Endothelial cell (in vitro differentiated cells): ENCODE measurements at regions not wholly inside any gene's neighbourhood (a gene's known extent, or its start where the extent isn't known, plus 50 kb on each side); places are given as distances from the start of the nearest gene placed in this dataset.

Experiments
- DNase-seq: peaks from one replicate; pipeline ENCODE4 v3.0.0; 2021; ENCODE audit warnings: low spot score
- H3K27ac Mint-ChIP-seq: one replicate; pipeline ENCODE4 v1.8.0; 2021; ENCODE audit warnings: mixed read lengths, inconsistent platforms; ENCODE audit not compliant: unreplicated experiment
- H3K27me3 Mint-ChIP-seq: one replicate; pipeline ENCODE4 v1.8.0; 2021; ENCODE audit warnings: mild to moderate bottlenecking, moderate library complexity, mixed read lengths, inconsistent platforms; ENCODE audit not compliant: unreplicated experiment
- H3K36me3 Mint-ChIP-seq: one replicate; pipeline ENCODE4 v1.8.0; 2021; ENCODE audit warnings: mild to moderate bottlenecking, low read depth, mixed read lengths, inconsistent platforms; ENCODE audit not compliant: unreplicated experiment
- H3K4me1 Mint-ChIP-seq: one replicate; pipeline ENCODE4 v1.8.0; 2021; ENCODE audit warnings: mild to moderate bottlenecking, mixed read lengths, inconsistent platforms; ENCODE audit not compliant: unreplicated experiment
- H3K4me3 Mint-ChIP-seq: one replicate; pipeline ENCODE4 v1.8.0; 2021; ENCODE audit warnings: mild to moderate bottlenecking, mixed read lengths, inconsistent platforms; ENCODE audit not compliant: unreplicated experiment
- H3K9me3 Mint-ChIP-seq: one replicate; pipeline ENCODE4 v1.8.0; 2021; ENCODE audit warnings: mixed read lengths, inconsistent platforms; ENCODE audit not compliant: unreplicated experiment
- TF ChIP-seq, protein P1 (sequence below): fragments of 200-600 bp; sonication (generic); IDR thresholded peaks from one replicate; pipeline ENCODE4 v1.5.0; 2021; ENCODE audit warnings: antibody characterized with exemption; ENCODE audit not compliant: unreplicated experiment

DNA sequence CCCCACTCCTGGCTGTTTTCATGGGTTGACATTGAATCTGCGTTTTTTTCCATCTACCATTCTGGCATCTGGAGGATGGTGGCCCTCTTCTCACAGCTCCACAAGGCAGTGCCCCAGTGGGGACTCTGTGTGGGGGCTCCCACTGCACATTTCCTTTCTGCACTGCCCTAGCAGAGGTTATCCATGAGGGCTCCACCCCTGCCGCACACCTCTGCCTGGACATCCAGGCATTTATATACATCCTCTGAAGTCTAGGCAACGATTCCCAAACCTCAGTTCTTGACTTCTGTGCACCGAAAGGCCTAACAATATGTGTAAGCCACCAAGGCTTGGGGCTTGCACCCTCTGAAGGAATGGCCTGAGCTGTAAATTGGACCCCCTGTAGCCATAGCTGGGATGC is 147.9 kb upstream of the FMN2 start:
- H3K4me1 Mint-ChIP-seq: no peaks in the 10 kb centered on the region
- peaks cover 8% of the 10 kb centered on the region for H3K9me3 Mint-ChIP-seq
- no peak overlapping the region for H3K27ac Mint-ChIP-seq
- H3K4me3 Mint-ChIP-seq: no peak overlapping the region
- TF ChIP-seq, protein P1, sequence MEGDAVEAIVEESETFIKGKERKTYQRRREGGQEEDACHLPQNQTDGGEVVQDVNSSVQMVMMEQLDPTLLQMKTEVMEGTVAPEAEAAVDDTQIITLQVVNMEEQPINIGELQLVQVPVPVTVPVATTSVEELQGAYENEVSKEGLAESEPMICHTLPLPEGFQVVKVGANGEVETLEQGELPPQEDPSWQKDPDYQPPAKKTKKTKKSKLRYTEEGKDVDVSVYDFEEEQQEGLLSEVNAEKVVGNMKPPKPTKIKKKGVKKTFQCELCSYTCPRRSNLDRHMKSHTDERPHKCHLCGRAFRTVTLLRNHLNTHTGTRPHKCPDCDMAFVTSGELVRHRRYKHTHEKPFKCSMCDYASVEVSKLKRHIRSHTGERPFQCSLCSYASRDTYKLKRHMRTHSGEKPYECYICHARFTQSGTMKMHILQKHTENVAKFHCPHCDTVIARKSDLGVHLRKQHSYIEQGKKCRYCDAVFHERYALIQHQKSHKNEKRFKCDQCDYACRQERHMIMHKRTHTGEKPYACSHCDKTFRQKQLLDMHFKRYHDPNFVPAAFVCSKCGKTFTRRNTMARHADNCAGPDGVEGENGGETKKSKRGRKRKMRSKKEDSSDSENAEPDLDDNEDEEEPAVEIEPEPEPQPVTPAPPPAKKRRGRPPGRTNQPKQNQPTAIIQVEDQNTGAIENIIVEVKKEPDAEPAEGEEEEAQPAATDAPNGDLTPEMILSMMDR: no peak
- no peak for DNase-seq
- H3K36me3 Mint-ChIP-seq: peaks cover 10% of the 10 kb centered on the region
- H3K27me3 Mint-ChIP-seq: peaks cover 3% of the 10 kb centered on the region

DNA sequence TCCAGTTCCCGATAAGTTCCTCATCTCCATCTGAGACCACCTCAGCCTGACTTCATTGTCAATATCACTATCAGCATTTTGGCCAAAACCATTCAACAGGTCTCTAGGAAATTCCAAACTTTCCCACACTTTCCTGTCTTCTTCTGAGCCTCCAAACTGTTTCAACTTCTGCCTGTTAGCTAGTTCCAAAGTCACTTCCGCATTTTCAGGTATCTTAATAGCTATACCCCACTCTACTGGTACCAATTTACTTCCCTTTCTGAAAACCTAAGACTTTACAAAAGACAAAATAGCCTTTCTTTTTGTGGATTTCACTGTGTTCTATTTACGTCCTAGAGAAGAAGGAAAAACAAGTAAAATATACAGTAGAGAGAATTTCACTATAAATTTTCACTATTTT is 147.0 kb upstream of the FMN2 start:
- no peak overlapping the region for H3K4me3 Mint-ChIP-seq
- H3K27ac Mint-ChIP-seq: no peak overlapping the region
- H3K27me3 Mint-ChIP-seq: peaks cover 3% of the 10 kb centered on the region
- TF ChIP-seq, protein P1: no peak
- H3K9me3 Mint-ChIP-seq: peaks cover 8% of the 10 kb centered on the region
- peaks cover 10% of the 10 kb centered on the region for H3K36me3 Mint-ChIP-seq
- H3K4me1 Mint-ChIP-seq: no peaks in the 10 kb centered on the region
- DNase-seq: no peak

DNA sequence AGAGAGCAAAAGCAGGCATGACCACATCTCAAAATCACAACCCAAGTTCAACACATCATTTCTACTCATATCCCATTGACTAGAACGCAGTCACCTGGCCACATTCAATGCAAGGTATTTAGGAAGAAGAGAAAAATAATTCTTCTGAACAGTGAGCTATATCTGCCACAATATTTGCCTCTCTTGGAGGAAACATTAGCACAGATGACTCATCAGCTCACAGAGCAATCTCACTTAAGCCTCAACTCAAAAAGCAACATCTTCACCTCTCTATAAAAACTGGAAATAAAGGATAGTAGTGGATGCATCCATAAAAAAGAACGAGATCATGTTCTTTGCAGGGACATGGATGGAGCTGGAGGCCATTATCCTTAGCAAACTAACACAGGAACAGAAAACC is 143.9 kb upstream of the FMN2 start:
- Mint-ChIP-seq H3K36me3 (peaks cover 10% of the 10 kb centered on the region), H3K4me1 (no peaks in the 10 kb centered on the region), H3K27ac (no peak overlapping the region), H3K4me3 (no peak overlapping the region), H3K27me3 (peaks cover 3% of the 10 kb centered on the region), H3K9me3 (peaks cover 4% of the 10 kb centered on the region)
- DNase-seq: no peak
- TF ChIP-seq, protein P1: no peak

DNA sequence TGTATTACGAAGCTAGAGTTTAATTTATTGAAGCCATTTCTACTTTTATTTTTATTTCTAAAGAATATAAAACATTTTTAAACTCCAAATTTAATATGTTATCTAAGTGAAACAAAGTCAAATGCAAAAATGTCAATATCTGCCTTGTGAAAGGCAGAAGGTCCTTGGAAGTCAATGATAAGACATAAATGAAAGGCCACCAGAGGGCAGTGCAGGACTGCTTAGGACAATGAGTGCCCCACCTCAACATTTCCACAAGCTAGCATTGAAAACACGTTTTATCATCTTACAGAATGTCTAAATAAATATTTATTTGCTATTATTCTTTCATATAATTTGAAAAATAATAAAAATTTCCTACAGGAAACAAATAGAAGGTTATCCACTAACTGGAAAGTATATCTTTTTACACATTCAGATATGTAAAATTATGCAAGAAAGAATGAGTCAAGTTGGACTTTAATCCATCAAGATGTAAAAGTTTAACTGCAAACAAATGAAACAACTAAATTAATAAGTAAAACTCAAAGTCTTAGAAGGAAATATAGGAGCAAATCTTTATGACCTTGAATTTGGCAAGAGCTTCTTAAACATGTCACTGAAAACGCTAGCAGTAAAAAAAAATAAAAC is 140.1 kb upstream of the FMN2 start:
- TF ChIP-seq, protein P1: peak; percentile 77
- Mint-ChIP-seq H3K36me3 (no peaks in the 10 kb centered on the region), H3K27me3 (no peaks in the 10 kb centered on the region), H3K27ac (no peak overlapping the region), H3K4me1 (no peaks in the 10 kb centered on the region), H3K4me3 (no peak overlapping the region), H3K9me3 (no peaks in the 10 kb centered on the region)
- peak; percentile 72 for DNase-seq

DNA sequence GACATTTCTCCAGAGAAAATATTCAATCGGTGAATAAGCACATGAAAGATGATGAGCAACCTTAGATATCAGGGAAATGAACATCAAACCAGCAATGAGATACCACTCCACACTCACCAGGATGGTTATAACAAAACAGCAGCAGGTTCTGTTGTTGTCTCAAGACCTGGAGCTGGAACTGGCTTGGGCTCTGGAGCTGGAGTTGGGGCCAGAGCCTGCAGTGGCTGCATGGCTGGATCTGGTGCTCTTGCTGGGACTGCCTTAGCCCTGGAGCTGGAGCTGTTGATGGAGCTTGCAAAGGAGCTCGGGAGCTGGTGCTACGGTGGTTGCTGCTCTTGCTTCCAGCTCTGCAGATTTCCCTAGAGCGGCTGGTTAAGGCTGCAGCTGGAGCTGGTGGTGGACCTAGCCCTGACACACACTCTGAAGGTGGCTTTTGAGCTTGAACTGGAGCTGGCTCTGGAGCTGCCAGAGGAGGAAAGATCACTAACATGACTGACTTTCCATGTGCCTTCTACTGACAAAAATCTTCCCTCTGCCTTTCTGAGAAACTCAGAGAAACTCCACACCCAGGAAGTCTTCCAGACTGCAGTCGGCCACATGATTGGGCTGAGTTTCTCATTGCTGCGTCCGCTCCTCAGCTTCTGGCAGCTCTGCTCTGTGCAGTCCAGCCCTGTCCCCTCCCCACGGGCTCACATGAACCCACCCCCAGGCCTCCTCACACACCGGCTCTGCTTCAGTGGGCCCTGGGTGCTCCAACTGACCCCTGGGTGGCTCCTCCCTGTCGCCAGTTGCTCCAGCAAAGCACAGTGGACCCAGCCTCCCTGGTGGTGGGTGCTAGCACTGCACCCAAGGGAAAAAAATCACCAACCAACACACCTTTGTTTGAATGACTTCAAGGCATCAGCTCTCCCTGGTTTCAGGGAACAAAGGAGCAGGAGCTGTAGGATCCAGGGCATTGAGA is 139.1 kb upstream of the FMN2 start:
- Mint-ChIP-seq H3K27ac (no peak overlapping the region), H3K9me3 (no peaks in the 10 kb centered on the region), H3K27me3 (no peaks in the 10 kb centered on the region), H3K4me3 (no peak overlapping the region), H3K36me3 (no peaks in the 10 kb centered on the region), H3K4me1 (no peaks in the 10 kb centered on the region)
- TF ChIP-seq, protein P1: peak; percentile 74
- DNase-seq: peak; percentile 36
